Fibroblast of lung (primary cell): ENCODE measurements at regions not wholly inside any gene's neighbourhood (a gene's known extent, or its start where the extent isn't known, plus 50 kb on each side); places are given as distances from the start of the nearest gene placed in this dataset.
A peak's percentile ranks its signal among the peaks of the same experiment; 100 is the strongest.

Experiments
- DNase-seq, 2 donors: peaks; one replicate each; pipeline versions ENCODE4 v3.0.0 to v3.0.0-alpha.2; 2010; ENCODE audit warnings: low read depth in 2 of 2
- H2AFZ ChIP-seq: 2 replicates; pipeline ENCODE4 v1.5.1; 2012; ENCODE audit warnings: low read length, control low read depth, inconsistent platforms
- H3K27ac ChIP-seq: 2 replicates; pipeline ENCODE4 v1.5.1; 2011; ENCODE audit warnings: low read length, control low read depth; ENCODE audit not compliant: insufficient read depth
- H3K27me3 ChIP-seq: 2 replicates; pipeline ENCODE4 v1.5.1; 2011; ENCODE audit warnings: mild to moderate bottlenecking, low read length; ENCODE audit not compliant: control insufficient read depth, insufficient read depth
- H3K36me3 ChIP-seq: 2 replicates; pipeline ENCODE4 v1.5.1; 2011; ENCODE audit warnings: low read length; ENCODE audit not compliant: control insufficient read depth, insufficient read depth
- H3K4me1 ChIP-seq: 2 replicates; pipeline ENCODE4 v1.5.1; 2011; ENCODE audit warnings: low read length; ENCODE audit not compliant: control insufficient read depth, insufficient read depth; ENCODE audit errors: extremely low read depth
- H3K4me2 ChIP-seq: 2 replicates; pipeline ENCODE4 v1.5.1; 2011; ENCODE audit warnings: low read length, control low read depth; ENCODE audit not compliant: insufficient read depth; ENCODE audit errors: extremely low read depth
- H3K4me3 ChIP-seq, 4 experiments: fragments of 200-600 bp in 1 of 4; sonication (generic) in 1 of 4; replicated peaks in 1 of 4; 2 replicates each; pipeline ENCODE4 v1.5.1; 2011 to 2016; ENCODE audit warnings: low read length in 4 of 4, low read depth in 3 of 4, mild to moderate bottlenecking in 3 of 4, control low read depth in 2 of 4, inconsistent platforms in 1 of 4, mixed read lengths in 1 of 4; ENCODE audit not compliant: insufficient read depth in 1 of 4; ENCODE audit errors: control extremely low read depth in 1 of 4
- H3K79me2 ChIP-seq: 2 replicates; pipeline ENCODE4 v1.5.1; 2012; ENCODE audit warnings: mild to moderate bottlenecking, low read length, inconsistent platforms; ENCODE audit not compliant: control insufficient read depth, insufficient read depth
- H3K9ac ChIP-seq: 2 replicates; pipeline ENCODE4 v1.5.1; 2011; ENCODE audit warnings: mild to moderate bottlenecking, low read length, control low read depth; ENCODE audit not compliant: insufficient read depth
- H3K9me3 ChIP-seq: 2 replicates; pipeline ENCODE4 v1.5.1; 2012; ENCODE audit warnings: low read depth, low read length; ENCODE audit not compliant: control insufficient read depth, insufficient read depth
- H4K20me1 ChIP-seq: 2 replicates; pipeline ENCODE4 v1.5.1; 2011; ENCODE audit warnings: low read length; ENCODE audit not compliant: control insufficient read depth, insufficient read depth; ENCODE audit errors: extremely low read depth
- CTCF ChIP-seq, 2 donors: IDR thresholded peaks in 1 of 2; conservative IDR thresholded peaks in 1 of 2; 1 replicate in 1 of 2; 2 replicates in 1 of 2; pipeline ENCODE4 v1.5.1; 2011 to 2012; ENCODE audit warnings: low read length in 2 of 2, control low read depth in 1 of 2, inconsistent platforms in 1 of 2, low read depth in 1 of 2, mild to moderate bottlenecking in 1 of 2
- EZH2 ChIP-seq: IDR thresholded peaks from 2 replicates; pipeline ENCODE4 v1.5.1; 2012; ENCODE audit warnings: low read length, control low read depth, mild to moderate bottlenecking; ENCODE audit errors: missing control alignments

- H3K79me2 ChIP-seq = no peaks in the 10 kb centered on the region
- DNase-seq = peak in 1 of 2 donors; percentile 11
- H4K20me1 ChIP-seq = no peaks in the 10 kb centered on the region
- H3K27me3 ChIP-seq = no peaks in the 10 kb centered on the region
- no peak overlapping the region for H3K4me2 ChIP-seq
- H2AFZ ChIP-seq = no peak overlapping the region
- TF ChIP-seq EZH2 (no peak), CTCF (conservative IDR thresholded peaks at IDR 0.05 in 1 of 2, IDR thresholded peaks at IDR 0.05 in 1 of 2; ENCODE audit: low read depth in 1 of 2, low read length in 2 of 2) (no peak)
- no peak overlapping the region for H3K27ac ChIP-seq
- H3K36me3 ChIP-seq = no peaks in the 10 kb centered on the region
- H3K4me1 ChIP-seq = no peaks in the 10 kb centered on the region
- no peak overlapping the region for H3K9ac ChIP-seq
- no peak overlapping the region for H3K4me3 ChIP-seq
- H3K9me3 ChIP-seq = no peaks in the 10 kb centered on the region
Observed at GRCh38 chr1:209326831-209327230, 256.7 kb upstream of the CAMK1G start.

- Histone ChIP-seq H3K9ac (no peak overlapping the region), H3K9me3 (no peaks in the 10 kb centered on the region), H3K79me2 (no peaks in the 10 kb centered on the region), H3K4me1 (no peaks in the 10 kb centered on the region), H3K27me3 (no peaks in the 10 kb centered on the region), H3K4me3 (no peak overlapping the region), H3K27ac (no peak overlapping the region), H2AFZ (no peak overlapping the region), H3K36me3 (no peaks in the 10 kb centered on the region), H4K20me1 (no peaks in the 10 kb centered on the region), H3K4me2 (no peak overlapping the region)
- no peak for DNase-seq
- TF ChIP-seq EZH2 = no peak
Observed at GRCh38 chr1:209328196-209328595, 255.3 kb upstream of the CAMK1G start.

GRCh38 chr1:209335178-209335577 lies 248.3 kb upstream of the CAMK1G start:
- peak; percentile 81 to 91 for TF ChIP-seq CTCF (conservative IDR thresholded peaks at IDR 0.05 in 1 of 2, IDR thresholded peaks at IDR 0.05 in 1 of 2; ENCODE audit: low read depth in 1 of 2, low read length in 2 of 2)
- TF ChIP-seq EZH2 = no peak
- H3K9me3 ChIP-seq = no peaks in the 10 kb centered on the region
- H3K4me2 ChIP-seq = no peak overlapping the region
- no peaks in the 10 kb centered on the region for H4K20me1 ChIP-seq
- peak; percentile 12 to 18 for DNase-seq
- no peak overlapping the region for H3K9ac ChIP-seq
- H3K27ac ChIP-seq = no peak overlapping the region
- H3K36me3 ChIP-seq = no peaks in the 10 kb centered on the region
- H3K4me1 ChIP-seq = no peaks in the 10 kb centered on the region
- H2AFZ ChIP-seq = no peak overlapping the region
- H3K27me3 ChIP-seq = no peaks in the 10 kb centered on the region
- H3K79me2 ChIP-seq = no peaks in the 10 kb centered on the region
- no peak overlapping the region for H3K4me3 ChIP-seq
